ENCODE measurements at regions not wholly inside any gene's neighbourhood (a gene's known extent, or its start where the extent isn't known, plus 50 kb on each side); places are given as distances from the start of the nearest gene placed in this dataset.

DNA sequence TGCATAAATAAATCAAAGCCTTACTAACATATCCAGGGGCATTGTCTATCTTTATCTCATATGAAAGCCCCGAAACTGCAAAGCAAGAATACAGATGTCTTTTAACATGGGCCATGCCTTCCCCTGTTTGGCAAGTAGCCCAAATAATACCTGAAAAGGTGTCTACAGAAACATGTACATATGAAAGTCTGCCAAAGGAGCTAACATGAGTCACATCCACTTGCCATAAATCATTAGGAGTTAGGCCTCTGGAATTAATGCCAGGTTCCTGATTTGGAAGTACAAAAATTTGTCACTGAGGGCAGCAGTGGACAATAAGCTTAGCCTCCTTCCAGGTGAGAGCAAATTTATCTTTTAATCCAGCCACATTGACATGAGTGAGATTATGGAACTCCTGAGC, 85.5 kb upstream of the PGR start:
- Histone ChIP-seq H3K27me3 (no peaks in the 10 kb centered on the region), H3K9me3 (peaks cover 2 to 35% (median 20%) of the 10 kb centered on the region in 4 donors), H3K4me3 (no peak overlapping the region), H3K27ac (no peak overlapping the region), H3K36me3 (no peaks in the 10 kb centered on the region), H3K4me1 (no peaks in the 10 kb centered on the region)
- intact Hi-C loops (cut with DNase I; ENCODE audit: low total_unique reads) = no loop called here
- no peak for DNase-seq
- TF ChIP-seq EP300 (IDR thresholded peaks at IDR 0.05) = no peak
- TF ChIP-seq POLR2A (IDR thresholded peaks at IDR 0.05) = no peak
- WGBS, 5 donors = 78 to 88% (median 81%) methylated on average over 1 of the region's 1 CpG

DNA sequence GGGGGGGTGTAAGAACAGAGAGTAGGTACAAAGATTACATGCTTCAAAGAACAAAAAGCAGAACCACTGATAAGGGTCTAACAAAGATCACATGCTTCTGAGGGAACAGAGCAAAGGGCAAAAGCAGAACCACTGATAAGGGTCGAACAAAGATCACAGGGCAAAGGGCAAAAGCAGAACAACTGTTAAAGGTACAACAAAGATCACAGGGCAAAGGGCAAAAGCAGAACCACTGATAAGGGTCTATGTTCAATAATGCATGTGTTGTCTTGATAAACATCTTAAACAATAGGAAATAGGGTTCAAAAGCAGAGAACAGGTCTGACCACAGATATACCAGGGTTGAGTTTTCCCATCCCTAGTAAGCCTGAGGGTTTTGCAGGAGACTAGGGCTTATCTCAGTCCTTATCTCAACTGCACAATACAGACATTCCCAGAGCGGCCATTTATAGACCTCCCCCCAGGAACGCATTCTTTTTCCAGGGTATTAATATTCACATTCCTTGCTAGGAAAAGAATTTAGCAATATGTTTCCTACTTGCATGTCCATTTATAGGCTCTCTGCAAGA, 81.9 kb upstream of the PGR start:
- Histone ChIP-seq H3K36me3 (no peaks in the 10 kb centered on the region), H3K27me3 (no peaks in the 10 kb centered on the region), H3K27ac (no peak overlapping the region), H3K4me3 (no peak overlapping the region), H3K9me3 (peaks cover 2 to 51% (median 22%) of the 10 kb centered on the region in 4 donors), H3K4me1 (no peaks in the 10 kb centered on the region)
- no peak for TF ChIP-seq POLR2AphosphoS5 (IDR thresholded peaks at IDR 0.05)
- TF ChIP-seq CTCF (IDR thresholded peaks at IDR 0.05) = no peak
- no peak for TF ChIP-seq EP300 (IDR thresholded peaks at IDR 0.05)
- no peak for TF ChIP-seq POLR2A (IDR thresholded peaks at IDR 0.05)
- intact Hi-C loops (cut with DNase I; ENCODE audit: low total_unique reads) = no loop called here
- 65 to 73% (median 67%) methylated on average over 3 of the region's 3 CpGs for WGBS, 5 donors
- DNase-seq = no peak

DNA sequence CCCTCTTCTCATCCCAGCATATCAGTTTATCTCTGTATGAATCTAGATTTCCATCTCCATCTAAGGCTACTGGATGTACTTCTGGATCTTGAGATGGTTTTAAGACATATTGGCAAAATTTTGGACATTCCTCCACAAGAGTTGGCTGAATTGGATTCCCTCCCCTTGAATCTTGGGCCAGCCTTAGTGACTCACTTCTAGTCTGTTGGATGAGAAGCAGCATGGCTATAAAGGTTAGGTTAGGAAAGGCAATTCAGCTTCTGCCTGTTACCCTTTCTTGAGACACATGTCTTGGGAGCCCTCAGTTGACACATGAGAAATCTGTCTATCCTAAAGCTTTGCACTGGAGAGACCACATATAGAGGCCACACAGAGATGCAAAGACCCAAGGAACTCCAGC, 73.0 kb upstream of the PGR start:
- intact Hi-C loops (cut with DNase I; ENCODE audit: low total_unique reads) = no loop called here
- no peak for DNase-seq
- TF ChIP-seq POLR2A (IDR thresholded peaks at IDR 0.05) = no peak
- TF ChIP-seq POLR2AphosphoS5 (IDR thresholded peaks at IDR 0.05) = no peak
- no peak for TF ChIP-seq CTCF (IDR thresholded peaks at IDR 0.05)
- H3K4me1 ChIP-seq = no peaks in the 10 kb centered on the region
- no peaks in the 10 kb centered on the region for H3K27me3 ChIP-seq
- no peak overlapping the region for H3K4me3 ChIP-seq
- no peaks in the 10 kb centered on the region for H3K36me3 ChIP-seq
- H3K9me3 ChIP-seq = peaks cover 0 to 22% (median 6%) of the 10 kb centered on the region in 4 donors
- H3K27ac ChIP-seq = no peak overlapping the region

GRCh38 chr11:101199416-101199815, 69.8 kb upstream of the PGR start:
- no peak overlapping the region for H3K27ac ChIP-seq
- H3K36me3 ChIP-seq = no peaks in the 10 kb centered on the region
- no peaks in the 10 kb centered on the region for H3K27me3 ChIP-seq
- no peaks in the 10 kb centered on the region for H3K4me1 ChIP-seq
- TF ChIP-seq POLR2AphosphoS5 (IDR thresholded peaks at IDR 0.05) (no peak), POLR2A (IDR thresholded peaks at IDR 0.05) (no peak), EP300 (IDR thresholded peaks at IDR 0.05) (no peak), CTCF (IDR thresholded peaks at IDR 0.05) (no peak)
- intact Hi-C loops (cut with DNase I; ENCODE audit: low total_unique reads) = no loop called here
- WGBS, 5 donors = 69 to 82% (median 78%) methylated on average over 2 of the region's 2 CpGs
- H3K9me3 ChIP-seq = peaks cover 0 to 4% (median 0%) of the 10 kb centered on the region in 4 donors
- DNase-seq = no peak
- H3K4me3 ChIP-seq = no peak overlapping the region

DNA sequence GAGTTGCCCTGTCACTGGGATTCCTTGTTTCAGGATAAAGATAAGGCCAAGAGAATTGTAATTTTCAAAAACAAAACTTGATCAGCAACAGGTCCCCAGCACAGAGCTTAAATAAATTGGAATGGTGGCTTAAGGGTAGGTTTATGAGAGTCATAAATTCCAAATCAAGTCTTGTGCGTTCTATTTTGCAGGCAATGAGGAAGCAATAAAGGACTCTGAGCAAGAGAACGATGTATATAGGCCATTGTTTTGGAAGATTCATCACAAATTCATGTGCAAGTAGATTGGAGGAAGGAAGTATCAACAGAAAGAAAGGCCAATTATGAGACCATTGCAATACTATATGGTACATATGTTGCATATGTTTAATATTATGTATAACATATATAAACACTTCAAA, 65.7 kb upstream of the PGR start:
- DNase-seq = no peak
- Histone ChIP-seq H3K4me3 (no peak overlapping the region), H3K27me3 (no peaks in the 10 kb centered on the region), H3K4me1 (no peaks in the 10 kb centered on the region), H3K9me3 (no peaks in the 10 kb centered on the region), H3K36me3 (no peaks in the 10 kb centered on the region), H3K27ac (no peak overlapping the region)
- intact Hi-C loops (cut with DNase I; ENCODE audit: low total_unique reads) = no loop called here
- WGBS, 5 donors = 37 to 81% (median 61%) methylated on average over 2 of the region's 2 CpGs
- TF ChIP-seq POLR2AphosphoS5 (IDR thresholded peaks at IDR 0.05) (no peak), EP300 (IDR thresholded peaks at IDR 0.05) (no peak), CTCF (IDR thresholded peaks at IDR 0.05) (no peak), POLR2A (IDR thresholded peaks at IDR 0.05) (no peak)

Measured in stomach (tissue), 8 donors.